Endothelial cell of umbilical vein (primary cell): ENCODE measurements at regions not wholly inside any gene's neighbourhood (a gene's known extent, or its start where the extent isn't known, plus 50 kb on each side); places are given as distances from the start of the nearest gene placed in this dataset.

ENCODE experiments used
- BruUV-seq: library from RNA; stranded (reverse); fragments of 400-500 nt; replicated peaks from 2 replicates; lab custom pipeline; 2021; lab: Mats Ljungman, UMichigan
- CTCF ChIA-PET: fragments of 300-600, 350-600 bp; sonication (Branson Sonifier 250); formaldehyde crosslinking; loops from one replicate; lab custom pipeline; 2021; ENCODE audit warnings: antibody characterized with exemption, inconsistent platforms; lab: Charles Lee
- POLR2A ChIA-PET: fragments of 300-600, 350-600 bp; sonication (Branson Sonifier 250); formaldehyde crosslinking; loops from one replicate; lab custom pipeline; 2021; ENCODE audit warnings: antibody characterized with exemption, inconsistent platforms; lab: Charles Lee
- DNase-seq: peaks from one replicate; pipeline ENCODE4 v3.0.0-alpha.2; 2011; ENCODE audit warnings: low read depth, low spot score
- FAIRE-seq: peaks from 2 replicates; lab custom pipeline; 2011; peaks lifted over from hg19 to GRCh38; lab: Jason Lieb, UNC
- H2AFZ ChIP-seq: 2 replicates; pipeline ENCODE4 v1.6.0; 2012; ENCODE audit warnings: low read depth, low read length, control low read depth, inconsistent platforms
- H3K27ac ChIP-seq: 2 replicates; pipeline ENCODE4 v1.5.1; 2011; ENCODE audit warnings: low read depth, mild to moderate bottlenecking, control low read depth, low read length, moderate library complexity; ENCODE audit not compliant: insufficient read depth
- H3K27me3 ChIP-seq, 2 experiments: 2 replicates each; pipeline versions ENCODE4 v1.6.0 to v1.6.1; 2011; ENCODE audit warnings: low read length in 2 of 2, mixed read lengths in 1 of 2; ENCODE audit not compliant: control insufficient read depth in 2 of 2, insufficient read depth in 2 of 2
- H3K36me3 ChIP-seq, 2 experiments: 2 replicates in 1 of 2; 3 replicates in 1 of 2; pipeline ENCODE4 v1.5.1; 2011; ENCODE audit warnings: low read length in 2 of 2, mild to moderate bottlenecking in 1 of 2, moderate library complexity in 1 of 2; ENCODE audit not compliant: control insufficient read depth in 2 of 2, insufficient read depth in 2 of 2; ENCODE audit errors: extremely low read depth in 1 of 2
- H3K4me1 ChIP-seq: 3 replicates; pipeline ENCODE4 v1.5.1; 2011; ENCODE audit warnings: mild to moderate bottlenecking, low read length; ENCODE audit not compliant: control insufficient read depth, insufficient read depth; ENCODE audit errors: extremely low read depth
- H3K4me2 ChIP-seq: 2 replicates; pipeline ENCODE4 v1.6.1; 2011; ENCODE audit warnings: low read length, control low read depth, mixed read lengths; ENCODE audit not compliant: insufficient read depth
- H3K4me3 ChIP-seq, 3 experiments: fragments of 200-600 bp in 1 of 3; sonication (generic), shearing (Covaris generic) in 1 of 3; replicated peaks in 1 of 3; 2 replicates each; pipeline ENCODE4 v1.5.1; 2011 to 2016; ENCODE audit warnings: control low read depth in 3 of 3, low read length in 3 of 3, mild to moderate bottlenecking in 2 of 3, inconsistent platforms in 1 of 3, low read depth in 1 of 3, moderate library complexity in 1 of 3; ENCODE audit not compliant: insufficient read depth in 1 of 3
- H3K79me2 ChIP-seq: 2 replicates; pipeline ENCODE4 v1.6.0; 2012; ENCODE audit warnings: low read length, inconsistent platforms; ENCODE audit not compliant: control insufficient read depth, insufficient read depth
- H3K9ac ChIP-seq: replicated peaks from 2 replicates; pipeline ENCODE3; 2011; ENCODE audit warnings: low read length, control low read depth; ENCODE audit not compliant: insufficient read depth; ENCODE audit errors: extremely low read depth
- H3K9me1 ChIP-seq: replicated peaks from 3 replicates; pipeline ENCODE4 v1.6.0; 2011; ENCODE audit warnings: mild to moderate bottlenecking, low read length; ENCODE audit not compliant: control insufficient read depth, insufficient read depth; ENCODE audit errors: extremely low read depth
- H3K9me3 ChIP-seq: replicated peaks from 2 replicates; pipeline ENCODE4 v1.5.1; 2012; ENCODE audit warnings: low read length, inconsistent platforms; ENCODE audit not compliant: control insufficient read depth, insufficient read depth
- H4K20me1 ChIP-seq: replicated peaks from 2 replicates; pipeline ENCODE3; 2011; ENCODE audit warnings: mild to moderate bottlenecking, low read length; ENCODE audit not compliant: control insufficient read depth, insufficient read depth; ENCODE audit errors: extremely low read depth
- CTCF ChIP-seq, 2 donors: IDR thresholded peaks; 1 replicate in 1 of 2; 2 replicates in 1 of 2; pipeline ENCODE4 v1.5.1; 2011; ENCODE audit warnings: low read length in 2 of 2, mild to moderate bottlenecking in 2 of 2, moderate library complexity in 2 of 2, control low read depth in 1 of 2, inconsistent platforms in 1 of 2, low read depth in 1 of 2; ENCODE audit not compliant: insufficient read depth in 1 of 2; ENCODE audit errors: extremely low read depth in 1 of 2
- EZH2 ChIP-seq: IDR thresholded peaks from 2 replicates; pipeline ENCODE4 v1.6.1; 2012; ENCODE audit warnings: borderline replicate concordance, low read depth, mild to moderate bottlenecking, moderate library complexity, low read length, inconsistent platforms; ENCODE audit not compliant: severe bottlenecking
- FOS ChIP-seq: IDR thresholded peaks from 2 replicates; pipeline ENCODE4 v1.6.1; 2011; ENCODE audit warnings: mild to moderate bottlenecking, low read length, moderate library complexity, borderline replicate concordance; ENCODE audit not compliant: insufficient read depth
- JUN ChIP-seq: IDR thresholded peaks from 2 replicates; pipeline ENCODE4 v1.6.1; 2011; ENCODE audit warnings: borderline replicate concordance, low read depth; ENCODE audit not compliant: insufficient read length, insufficient read depth
- MAX ChIP-seq: IDR thresholded peaks from 2 replicates; pipeline ENCODE4 v1.6.1; 2011; ENCODE audit not compliant: insufficient read depth, insufficient read length
- MYC ChIP-seq: IDR thresholded peaks from one replicate; pipeline ENCODE4 v1.6.1; 2011; ENCODE audit warnings: mild to moderate bottlenecking, low read depth, low read length
- POLR2A ChIP-seq: IDR thresholded peaks from 2 replicates; pipeline ENCODE4 v1.6.1; 2012; ENCODE audit warnings: low read depth, mild to moderate bottlenecking, control low read depth, low read length
- dilution Hi-C: fragments of 300-500 bp; cut with MboI; formaldehyde crosslinking; loops from one replicate; pipeline ENCODE4 v1.15.0; 2019; ENCODE audit warnings: low sequenced_read_pairs; ENCODE audit not compliant: extremely low pct_ligation_motif_present
- intact Hi-C: fragments of 100-400 bp; cut with micrococcal nuclease; formaldehyde crosslinking; loops from one replicate; pipeline ENCODE4 v1.10.0; 2022

- no peaks in the 10 kb centered on the region for H3K79me2 ChIP-seq
- DNase-seq, result no peak
- dilution Hi-C loops, result no loop called here
Measured at GRCh38 chr13:73792796-73793195, 341.4 kb downstream of the KLF12 start.

More at GRCh38 chr13:73792796-73793195, 341.4 kb downstream of the KLF12 start:
- TF ChIP-seq FOS, result no peak
- TF ChIP-seq EZH2, result no peak
- TF ChIP-seq JUN, result no peak
- TF ChIP-seq MAX, result no peak
- TF ChIP-seq MYC, result no peak
- no peak for TF ChIP-seq POLR2A
- no peak for TF ChIP-seq CTCF (IDR thresholded peaks at IDR 0.05; ENCODE audit: extremely low read depth in 1 of 2, insufficient read depth in 1 of 2, low read depth in 1 of 2, low read length in 2 of 2)
- CTCF ChIA-PET, result interaction anchor here (1.5 kb wide), 1 partner anchor 11 kb away, joined by 4 read pairs; no protein-coding TSS in a partner anchor
- H2AFZ ChIP-seq, result no peak overlapping the region
- POLR2A ChIA-PET, result no interaction called here
- H3K27ac ChIP-seq, result no peak overlapping the region
- H3K4me2 ChIP-seq, result no peak overlapping the region
- no peak overlapping the region for H3K4me3 ChIP-seq
- H3K9ac ChIP-seq, result no peak overlapping the region
- no peaks in the 10 kb centered on the region for H4K20me1 ChIP-seq
- no peak for FAIRE-seq
- H3K27me3 ChIP-seq, result no peaks in the 10 kb centered on the region
- BruUV-seq, result no TSS peak
- H3K36me3 ChIP-seq, result no peaks in the 10 kb centered on the region
- H3K9me3 ChIP-seq, result no peaks in the 10 kb centered on the region
- peaks cover 6% of the 10 kb centered on the region for H3K4me1 ChIP-seq
- H3K9me1 ChIP-seq, result no peaks in the 10 kb centered on the region
- intact Hi-C loops, result no loop called here
